KMS-11 (cell line): ENCODE measurements at regions not wholly inside any gene's neighbourhood (a gene's known extent, or its start where the extent isn't known, plus 50 kb on each side); places are given as distances from the start of the nearest gene placed in this dataset.

ENCODE experiments used
- H2AFZ ChIP-seq: fragments of 200-600 bp; sonication (generic); 2 replicates; pipeline ENCODE4 v1.6.1; 2016; ENCODE audit warnings: antibody characterized with exemption, mixed run types, low read depth
- H3K27ac ChIP-seq: fragments of 200-600 bp; sonication (generic); 2 replicates; pipeline ENCODE4 v1.6.1; 2016; ENCODE audit warnings: mild to moderate bottlenecking, mixed run types
- H3K27me3 ChIP-seq: fragments of 200-600 bp; sonication (generic); 2 replicates; pipeline ENCODE4 v1.6.1; 2017; ENCODE audit warnings: mild to moderate bottlenecking, low read depth, mixed run types, moderate library complexity; ENCODE audit not compliant: insufficient read depth
- H3K36me3 ChIP-seq: fragments of 200-600 bp; sonication (generic); 2 replicates; pipeline ENCODE4 v1.6.1; 2017; ENCODE audit warnings: mild to moderate bottlenecking, mixed run types; ENCODE audit not compliant: insufficient read depth
- H3K4me1 ChIP-seq: fragments of 200-600 bp; sonication (generic); 2 replicates; pipeline ENCODE4 v1.6.1; 2016; ENCODE audit warnings: mild to moderate bottlenecking, low read depth, mixed run types; ENCODE audit not compliant: poor library complexity, severe bottlenecking
- H3K4me2 ChIP-seq: fragments of 200-600 bp; sonication (generic); 2 replicates; pipeline ENCODE4 v1.7.0; 2016; ENCODE audit warnings: mild to moderate bottlenecking, mixed run types
- H3K4me3 ChIP-seq: fragments of 200-600 bp; sonication (generic); IDR thresholded peaks from 2 replicates; pipeline ENCODE4 v1.6.1; 2017; ENCODE audit warnings: low read depth, low read length, mixed read lengths; ENCODE audit not compliant: insufficient read depth
- H3K79me2 ChIP-seq: fragments of 200-600 bp; sonication (generic); 2 replicates; pipeline ENCODE4 v1.6.1; 2016; ENCODE audit warnings: low read depth, mixed run types; ENCODE audit not compliant: insufficient read depth
- H3K9ac ChIP-seq: fragments of 200-600 bp; sonication (generic); 2 replicates; pipeline ENCODE4 v1.6.1; 2016; ENCODE audit warnings: mild to moderate bottlenecking, mixed run types
- H4K20me1 ChIP-seq: fragments of 200-600 bp; sonication (generic); 2 replicates; pipeline ENCODE4 v1.6.1; 2016; ENCODE audit warnings: mild to moderate bottlenecking, mixed run types; ENCODE audit not compliant: insufficient read depth
- TF ChIP-seq, protein P1 (sequence below): fragments of 200-600 bp; sonication (generic); conservative IDR thresholded peaks from 2 replicates; pipeline ENCODE4 v1.6.1; 2017; ENCODE audit warnings: low read depth, mild to moderate bottlenecking, antibody characterized with exemption, low read length, moderate library complexity, mixed read lengths

DNA sequence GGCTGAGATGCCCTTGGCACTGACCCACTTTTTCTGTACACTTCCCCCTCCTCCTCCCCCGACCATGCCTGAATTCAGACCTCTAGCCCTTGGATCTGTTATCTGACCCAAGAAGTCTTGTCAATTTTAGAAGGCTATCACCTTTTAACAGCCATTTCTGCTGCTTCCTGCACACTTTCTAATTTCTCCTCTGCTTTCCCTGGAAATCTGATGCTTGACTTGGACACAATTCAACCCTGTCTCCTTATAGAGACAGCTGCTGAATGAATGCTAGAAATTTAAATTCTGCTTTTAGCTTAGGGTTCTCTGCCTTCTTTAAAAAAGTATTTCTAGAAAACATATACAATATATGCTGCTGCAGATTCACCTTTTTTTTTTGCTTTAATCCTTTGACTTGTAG lies 417.9 kb upstream of the KLF6 start:
- H2AFZ ChIP-seq: no peak overlapping the region
- no peaks in the 10 kb centered on the region for H4K20me1 ChIP-seq
- H3K27ac ChIP-seq: no peak overlapping the region
- H3K36me3 ChIP-seq: no peaks in the 10 kb centered on the region
- H3K9ac ChIP-seq: no peak overlapping the region
- no peaks in the 10 kb centered on the region for H3K79me2 ChIP-seq
- no peaks in the 10 kb centered on the region for H3K4me1 ChIP-seq
- TF ChIP-seq, protein P1, sequence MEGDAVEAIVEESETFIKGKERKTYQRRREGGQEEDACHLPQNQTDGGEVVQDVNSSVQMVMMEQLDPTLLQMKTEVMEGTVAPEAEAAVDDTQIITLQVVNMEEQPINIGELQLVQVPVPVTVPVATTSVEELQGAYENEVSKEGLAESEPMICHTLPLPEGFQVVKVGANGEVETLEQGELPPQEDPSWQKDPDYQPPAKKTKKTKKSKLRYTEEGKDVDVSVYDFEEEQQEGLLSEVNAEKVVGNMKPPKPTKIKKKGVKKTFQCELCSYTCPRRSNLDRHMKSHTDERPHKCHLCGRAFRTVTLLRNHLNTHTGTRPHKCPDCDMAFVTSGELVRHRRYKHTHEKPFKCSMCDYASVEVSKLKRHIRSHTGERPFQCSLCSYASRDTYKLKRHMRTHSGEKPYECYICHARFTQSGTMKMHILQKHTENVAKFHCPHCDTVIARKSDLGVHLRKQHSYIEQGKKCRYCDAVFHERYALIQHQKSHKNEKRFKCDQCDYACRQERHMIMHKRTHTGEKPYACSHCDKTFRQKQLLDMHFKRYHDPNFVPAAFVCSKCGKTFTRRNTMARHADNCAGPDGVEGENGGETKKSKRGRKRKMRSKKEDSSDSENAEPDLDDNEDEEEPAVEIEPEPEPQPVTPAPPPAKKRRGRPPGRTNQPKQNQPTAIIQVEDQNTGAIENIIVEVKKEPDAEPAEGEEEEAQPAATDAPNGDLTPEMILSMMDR: no peak
- H3K27me3 ChIP-seq: no peaks in the 10 kb centered on the region
- H3K4me2 ChIP-seq: no peak overlapping the region
- no peak overlapping the region for H3K4me3 ChIP-seq

DNA sequence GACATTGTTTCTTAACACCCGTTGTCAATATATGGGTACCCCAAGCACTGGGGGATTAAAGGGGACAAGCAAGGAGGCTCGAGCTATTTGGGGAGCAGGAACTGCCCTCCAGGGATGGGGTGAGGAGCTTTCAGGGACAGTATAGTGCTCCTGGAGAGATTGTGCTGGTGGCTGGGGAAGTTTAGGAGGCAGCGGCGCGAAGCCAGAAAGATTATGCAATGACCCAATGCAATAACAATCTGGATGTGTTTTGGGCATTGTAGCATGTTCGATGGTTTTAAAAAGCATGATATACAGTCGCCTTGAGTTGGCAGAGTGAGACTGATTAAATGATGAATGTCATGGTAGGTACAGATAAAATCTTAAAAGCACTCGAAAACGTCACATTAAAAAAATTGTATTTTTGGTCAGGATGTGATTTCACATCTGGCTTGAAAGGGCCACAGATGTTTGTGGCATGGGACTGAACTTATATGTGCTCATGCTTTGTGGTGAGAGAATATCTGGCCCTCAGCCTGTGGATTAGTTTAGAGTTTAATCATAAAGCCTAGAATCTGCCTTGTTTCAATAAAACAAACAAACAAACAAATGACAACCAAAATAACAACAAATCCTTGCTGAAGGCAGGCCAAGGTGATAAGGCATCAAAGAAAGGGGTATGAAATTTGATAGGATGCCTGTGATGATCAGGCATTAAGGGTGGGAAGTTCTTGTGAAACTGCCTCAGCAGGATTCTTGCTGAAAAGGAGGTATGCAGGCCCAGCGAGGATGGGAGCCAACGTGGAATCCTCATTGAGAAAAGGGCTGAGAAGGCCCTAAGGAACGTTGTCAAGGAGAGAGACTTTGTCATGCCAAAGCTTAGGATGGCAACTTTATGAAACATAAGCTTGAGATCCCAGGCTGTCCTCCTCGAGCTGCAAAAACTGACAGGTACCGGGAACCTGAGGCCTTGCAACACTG lies 417.1 kb upstream of the KLF6 start:
- Histone ChIP-seq H3K9ac (no peak overlapping the region), H3K4me2 (no peak overlapping the region), H3K4me1 (no peaks in the 10 kb centered on the region), H3K79me2 (no peaks in the 10 kb centered on the region), H2AFZ (no peak overlapping the region), H3K4me3 (no peak overlapping the region), H3K27ac (no peak overlapping the region), H3K27me3 (no peaks in the 10 kb centered on the region), H3K36me3 (no peaks in the 10 kb centered on the region), H4K20me1 (no peaks in the 10 kb centered on the region)
- TF ChIP-seq, protein P1: no peak

DNA sequence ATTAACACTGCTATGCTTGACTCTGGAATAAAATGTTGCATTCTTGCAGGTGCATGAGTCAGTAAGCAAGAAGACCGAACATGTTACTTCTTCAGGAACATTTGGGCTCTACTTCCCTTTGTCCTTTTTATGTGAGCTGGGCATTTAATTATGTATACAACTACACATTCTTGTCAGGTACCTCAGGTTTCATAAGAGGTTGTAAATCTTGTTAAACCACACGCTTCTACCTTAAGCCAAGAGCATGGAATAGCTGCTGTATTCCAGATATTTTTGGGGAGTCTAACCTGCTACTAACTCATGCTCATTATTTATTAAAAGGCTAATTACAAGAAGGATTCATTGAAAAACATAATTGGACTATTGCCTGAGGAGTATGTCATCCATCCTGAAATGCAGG lies 414.2 kb upstream of the KLF6 start:
- TF ChIP-seq, protein P1: no peak
- H4K20me1 ChIP-seq: no peaks in the 10 kb centered on the region
- H3K4me1 ChIP-seq: no peaks in the 10 kb centered on the region
- no peaks in the 10 kb centered on the region for H3K36me3 ChIP-seq
- no peak overlapping the region for H3K4me2 ChIP-seq
- no peak overlapping the region for H3K27ac ChIP-seq
- H3K4me3 ChIP-seq: no peak overlapping the region
- no peak overlapping the region for H2AFZ ChIP-seq
- no peaks in the 10 kb centered on the region for H3K27me3 ChIP-seq
- H3K79me2 ChIP-seq: no peaks in the 10 kb centered on the region
- no peak overlapping the region for H3K9ac ChIP-seq

DNA sequence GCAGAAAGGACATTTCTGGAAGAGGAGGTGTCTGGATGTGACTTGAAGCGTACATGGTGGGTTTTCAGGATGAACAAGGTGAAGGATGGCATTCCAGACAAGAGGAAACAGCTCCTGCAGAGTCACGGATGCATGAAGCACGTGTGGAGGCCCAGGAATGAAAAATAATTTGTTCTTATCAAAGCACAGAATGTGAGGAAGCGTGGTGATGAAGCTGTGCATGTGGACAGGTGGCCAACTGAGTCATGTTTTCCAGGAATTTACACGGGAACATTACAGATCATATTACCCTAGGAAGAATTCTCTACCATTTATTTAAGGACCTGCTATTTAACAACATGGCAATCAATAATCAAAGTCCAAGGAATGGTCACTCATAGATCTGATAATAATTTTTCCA lies 413.2 kb upstream of the KLF6 start:
- no peaks in the 10 kb centered on the region for H4K20me1 ChIP-seq
- no peaks in the 10 kb centered on the region for H3K27me3 ChIP-seq
- no peaks in the 10 kb centered on the region for H3K79me2 ChIP-seq
- no peak overlapping the region for H3K4me3 ChIP-seq
- H3K27ac ChIP-seq: no peak overlapping the region
- H3K4me2 ChIP-seq: no peak overlapping the region
- H2AFZ ChIP-seq: no peak overlapping the region
- H3K4me1 ChIP-seq: no peaks in the 10 kb centered on the region
- TF ChIP-seq, protein P1: no peak
- H3K9ac ChIP-seq: no peak overlapping the region
- no peaks in the 10 kb centered on the region for H3K36me3 ChIP-seq
